Vagina (tissue), 2 donors: ENCODE measurements at regions not wholly inside any gene's neighbourhood (a gene's known extent, or its start where the extent isn't known, plus 50 kb on each side); places are given as distances from the start of the nearest gene placed in this dataset.

ENCODE experiments used
- POLR2A ChIP-seq, 2 donors: fragments of 450-650 bp; IDR thresholded peaks; one replicate each; pipeline ENCODE4 v1.6.1; 2017; ENCODE audit warnings: antibody characterized with exemption in 2 of 2, mild to moderate bottlenecking in 2 of 2, moderate library complexity in 2 of 2
- POLR2AphosphoS5 ChIP-seq, 2 donors: sonication (generic); formaldehyde crosslinking; IDR thresholded peaks; one replicate each; pipeline ENCODE4 v1.9.0; 2017; ENCODE audit warnings: antibody characterized with exemption in 2 of 2, mild to moderate bottlenecking in 2 of 2, low read depth in 1 of 2; ENCODE audit not compliant: insufficient read depth in 1 of 2
- TF ChIP-seq, protein P1 (sequence below), 3 experiments: fragments of 450-650 bp in 2 of 3; fragments of 200-600 bp in 1 of 3; sonication (generic) in 1 of 3; IDR thresholded peaks; one replicate each; pipeline ENCODE4 v1.5.1; 2017 to 2019; ENCODE audit warnings: antibody characterized with exemption in 3 of 3, mild to moderate bottlenecking in 2 of 3, moderate library complexity in 2 of 3

DNA sequence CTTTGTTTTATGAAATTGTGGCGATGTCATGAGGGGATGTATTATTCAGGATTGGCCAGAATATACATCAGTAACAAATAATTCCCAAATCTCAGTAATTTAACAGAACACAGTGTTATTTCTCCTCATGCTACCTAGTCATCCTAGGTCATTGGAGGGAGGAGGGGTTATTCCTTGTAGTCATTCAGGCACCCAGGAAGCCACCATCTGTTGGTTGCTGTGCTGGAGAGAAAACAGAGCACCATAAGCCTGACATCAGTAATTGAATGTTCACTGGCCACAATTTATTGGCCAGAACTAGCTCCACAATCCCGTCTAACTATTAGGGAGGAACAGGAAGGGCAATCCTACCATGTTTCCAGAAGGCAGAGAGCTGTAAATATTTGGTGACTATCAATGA is 303.5 kb upstream of the CELF4 start:
- TF ChIP-seq POLR2AphosphoS5 (IDR thresholded peaks at IDR 0.05; ENCODE audit: insufficient read depth in 1 of 2, low read depth in 1 of 2) (no peak), POLR2A (IDR thresholded peaks at IDR 0.05) (no peak)
- TF ChIP-seq, protein P1, sequence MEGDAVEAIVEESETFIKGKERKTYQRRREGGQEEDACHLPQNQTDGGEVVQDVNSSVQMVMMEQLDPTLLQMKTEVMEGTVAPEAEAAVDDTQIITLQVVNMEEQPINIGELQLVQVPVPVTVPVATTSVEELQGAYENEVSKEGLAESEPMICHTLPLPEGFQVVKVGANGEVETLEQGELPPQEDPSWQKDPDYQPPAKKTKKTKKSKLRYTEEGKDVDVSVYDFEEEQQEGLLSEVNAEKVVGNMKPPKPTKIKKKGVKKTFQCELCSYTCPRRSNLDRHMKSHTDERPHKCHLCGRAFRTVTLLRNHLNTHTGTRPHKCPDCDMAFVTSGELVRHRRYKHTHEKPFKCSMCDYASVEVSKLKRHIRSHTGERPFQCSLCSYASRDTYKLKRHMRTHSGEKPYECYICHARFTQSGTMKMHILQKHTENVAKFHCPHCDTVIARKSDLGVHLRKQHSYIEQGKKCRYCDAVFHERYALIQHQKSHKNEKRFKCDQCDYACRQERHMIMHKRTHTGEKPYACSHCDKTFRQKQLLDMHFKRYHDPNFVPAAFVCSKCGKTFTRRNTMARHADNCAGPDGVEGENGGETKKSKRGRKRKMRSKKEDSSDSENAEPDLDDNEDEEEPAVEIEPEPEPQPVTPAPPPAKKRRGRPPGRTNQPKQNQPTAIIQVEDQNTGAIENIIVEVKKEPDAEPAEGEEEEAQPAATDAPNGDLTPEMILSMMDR (IDR thresholded peaks at IDR 0.05), result no peak
